K562 (cell line): ENCODE measurements at regions not wholly inside any gene's neighbourhood (a gene's known extent, or its start where the extent isn't known, plus 50 kb on each side); places are given as distances from the start of the nearest gene placed in this dataset.
"Not testable (repeated sequence)": the region's sequence is repeated elsewhere in the genome, so short reads cannot be mapped to it uniquely, and the experiment has no call there.

Source experiments
- ATAC-seq: fragments of 200-7000 bp; cut with Tn5 transposase; 3 replicates; pipeline ENCODE4 v1.9.1; 2020; ENCODE audit warnings: moderate library complexity
- BruUV-seq: library from RNA; stranded (reverse); fragments of 400-500 nt; replicated peaks from 2 replicates; lab custom pipeline; 2021; lab: Mats Ljungman, UMichigan
- CTCF ChIA-PET: fragments of 300-600 bp; formaldehyde crosslinking; extraction: SDS; loops from one replicate; lab custom pipeline; 2021; ENCODE audit warnings: low intra/inter-chr PET ratio; lab: Yijun Ruan, JAX
- POLR2A ChIA-PET: fragments of 300-600, 350-650 bp; sonication (Branson Sonifier 250); formaldehyde crosslinking; extraction: SDS; loops from one replicate; lab custom pipeline; 2021; ENCODE audit warnings: antibody characterized with exemption, inconsistent platforms; lab: Yijun Ruan, JAX
- DNase-seq, 4 experiments: peaks; one replicate each; pipeline versions ENCODE4 v3.0.0 to v3.0.0-alpha.2; 2011 to 2018; ENCODE audit warnings: low spot score in 3 of 4, mixed read lengths in 3 of 4; ENCODE audit errors: extremely low read depth in 1 of 4
- FAIRE-seq: peaks from 2 replicates; lab custom pipeline; 2011; peaks lifted over from hg19 to GRCh38; lab: Jason Lieb, UNC
- H2AFZ ChIP-seq: 2 replicates; pipeline ENCODE4 v1.6.0; 2011; ENCODE audit warnings: low read depth, low read length, control low read depth, inconsistent platforms
- H3K27ac ChIP-seq: fragments of 200-600 bp; 3 replicates; pipeline ENCODE4 v1.8.0; 2011; ENCODE audit warnings: low read depth, mild to moderate bottlenecking, control low read depth, inconsistent platforms, low read length, moderate library complexity, mixed read lengths; ENCODE audit errors: extremely low read depth
- H3K27me3 ChIP-seq, 2 experiments: fragments of 300-600 bp in 1 of 2; 2 replicates in 1 of 2; 3 replicates in 1 of 2; pipeline versions ENCODE4 v1.6.0 to v1.8.0; 2011; ENCODE audit warnings: inconsistent platforms in 2 of 2, low read length in 2 of 2, mild to moderate bottlenecking in 1 of 2, mixed read lengths in 1 of 2, moderate library complexity in 1 of 2; ENCODE audit not compliant: control insufficient read depth in 2 of 2, insufficient read depth in 2 of 2
- H3K36me3 ChIP-seq: fragments of 300-600 bp; 3 replicates; pipeline ENCODE4 v1.8.0; 2011; ENCODE audit warnings: mild to moderate bottlenecking, low read length, inconsistent platforms; ENCODE audit not compliant: control insufficient read depth, insufficient read depth
- H3K4me1 ChIP-seq, 2 experiments: fragments of 200-600 bp in 1 of 2; replicated peaks in 1 of 2; 2 replicates in 1 of 2; 3 replicates in 1 of 2; pipeline versions ENCODE4 v1.5.1 to v1.8.0; 2011; ENCODE audit warnings: inconsistent platforms in 2 of 2, low read length in 2 of 2, mild to moderate bottlenecking in 1 of 2, mixed read lengths in 1 of 2, moderate library complexity in 1 of 2; ENCODE audit not compliant: control insufficient read depth in 2 of 2, insufficient read depth in 2 of 2
- H3K4me2 ChIP-seq: 2 replicates; pipeline ENCODE4 v1.6.1; 2011; ENCODE audit warnings: low read length, control low read depth, inconsistent platforms, mixed read lengths; ENCODE audit not compliant: insufficient read depth
- H3K4me3 ChIP-seq: fragments of 200-600 bp; sonication (generic), shearing (Covaris generic); 2 replicates; pipeline ENCODE4 v1.5.1; 2016; ENCODE audit warnings: control low read depth, inconsistent platforms
- H3K79me2 ChIP-seq: fragments of 200-600 bp; 3 replicates; pipeline ENCODE4 v1.8.0; 2011; ENCODE audit warnings: low read length, inconsistent platforms; ENCODE audit not compliant: control insufficient read depth, insufficient read depth
- H3K9ac ChIP-seq, 2 experiments: 2 replicates each; pipeline versions ENCODE4 v1.6.0 to v1.6.1; 2011; ENCODE audit warnings: low read depth in 2 of 2, low read length in 2 of 2, control low read depth in 1 of 2, inconsistent platforms in 1 of 2, mild to moderate bottlenecking in 1 of 2, mixed read lengths in 1 of 2; ENCODE audit not compliant: insufficient read depth in 1 of 2
- H3K9me1 ChIP-seq: one replicate; pipeline ENCODE4 v1.6.0; 2011; ENCODE audit warnings: inconsistent platforms, mild to moderate bottlenecking, low read length, moderate library complexity; ENCODE audit not compliant: control insufficient read depth, insufficient read depth
- H3K9me3 ChIP-seq: replicated peaks from 2 replicates; pipeline ENCODE4 v1.5.1; 2011; ENCODE audit warnings: low read depth, low read length, inconsistent platforms; ENCODE audit not compliant: control insufficient read depth, insufficient read depth
- H4K20me1 ChIP-seq: replicated peaks from 2 replicates; pipeline ENCODE4 v1.6.1; 2011; ENCODE audit warnings: low read length, inconsistent platforms, mixed read lengths; ENCODE audit not compliant: control insufficient read depth, insufficient read depth
- WGBS: fragments of 100-300 bp; shearing (Covaris generic); methylation state at CpG from one replicate; pipeline ENCODE4 v1.1.6; 2016; ENCODE audit warnings: low coverage, mixed read lengths; ENCODE audit not compliant: insufficient coverage; ENCODE audit errors: missing lambda C conversion rate; 5-methylcytosine and 5-hydroxymethylcytosine counted together
- in situ Hi-C: fragments of 300-500 bp; cut with MboI; formaldehyde crosslinking; loops from 4 replicates; pipeline ENCODE4 v1.15.0; 2018; ENCODE audit warnings: inconsistent platforms, mixed read lengths
- intact Hi-C: fragments of 100-400 bp; cut with micrococcal nuclease; formaldehyde crosslinking; loops from 2 replicates; pipeline ENCODE4 v1.14.2; 2022
- TF ChIP-seq, protein P1 (sequence below): fragments of 200-800 bp; sonication (Bioruptor generic); IDR thresholded peaks from 2 replicates; pipeline ENCODE4 v1.6.1; 2016; ENCODE audit warnings: missing genetic modification characterization, missing compliant biosample characterization

- TF ChIP-seq, protein P1, sequence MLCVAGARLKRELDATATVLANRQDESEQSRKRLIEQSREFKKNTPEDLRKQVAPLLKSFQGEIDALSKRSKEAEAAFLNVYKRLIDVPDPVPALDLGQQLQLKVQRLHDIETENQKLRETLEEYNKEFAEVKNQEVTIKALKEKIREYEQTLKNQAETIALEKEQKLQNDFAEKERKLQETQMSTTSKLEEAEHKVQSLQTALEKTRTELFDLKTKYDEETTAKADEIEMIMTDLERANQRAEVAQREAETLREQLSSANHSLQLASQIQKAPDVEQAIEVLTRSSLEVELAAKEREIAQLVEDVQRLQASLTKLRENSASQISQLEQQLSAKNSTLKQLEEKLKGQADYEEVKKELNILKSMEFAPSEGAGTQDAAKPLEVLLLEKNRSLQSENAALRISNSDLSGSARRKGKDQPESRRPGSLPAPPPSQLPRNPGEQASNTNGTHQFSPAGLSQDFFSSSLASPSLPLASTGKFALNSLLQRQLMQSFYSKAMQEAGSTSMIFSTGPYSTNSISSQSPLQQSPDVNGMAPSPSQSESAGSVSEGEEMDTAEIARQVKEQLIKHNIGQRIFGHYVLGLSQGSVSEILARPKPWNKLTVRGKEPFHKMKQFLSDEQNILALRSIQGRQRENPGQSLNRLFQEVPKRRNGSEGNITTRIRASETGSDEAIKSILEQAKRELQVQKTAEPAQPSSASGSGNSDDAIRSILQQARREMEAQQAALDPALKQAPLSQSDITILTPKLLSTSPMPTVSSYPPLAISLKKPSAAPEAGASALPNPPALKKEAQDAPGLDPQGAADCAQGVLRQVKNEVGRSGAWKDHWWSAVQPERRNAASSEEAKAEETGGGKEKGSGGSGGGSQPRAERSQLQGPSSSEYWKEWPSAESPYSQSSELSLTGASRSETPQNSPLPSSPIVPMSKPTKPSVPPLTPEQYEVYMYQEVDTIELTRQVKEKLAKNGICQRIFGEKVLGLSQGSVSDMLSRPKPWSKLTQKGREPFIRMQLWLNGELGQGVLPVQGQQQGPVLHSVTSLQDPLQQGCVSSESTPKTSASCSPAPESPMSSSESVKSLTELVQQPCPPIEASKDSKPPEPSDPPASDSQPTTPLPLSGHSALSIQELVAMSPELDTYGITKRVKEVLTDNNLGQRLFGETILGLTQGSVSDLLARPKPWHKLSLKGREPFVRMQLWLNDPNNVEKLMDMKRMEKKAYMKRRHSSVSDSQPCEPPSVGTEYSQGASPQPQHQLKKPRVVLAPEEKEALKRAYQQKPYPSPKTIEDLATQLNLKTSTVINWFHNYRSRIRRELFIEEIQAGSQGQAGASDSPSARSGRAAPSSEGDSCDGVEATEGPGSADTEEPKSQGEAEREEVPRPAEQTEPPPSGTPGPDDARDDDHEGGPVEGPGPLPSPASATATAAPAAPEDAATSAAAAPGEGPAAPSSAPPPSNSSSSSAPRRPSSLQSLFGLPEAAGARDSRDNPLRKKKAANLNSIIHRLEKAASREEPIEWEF = no peak
- TF ChIP-seq, all 486 proteins: peak for 0
These were observed 54.6 kb downstream of the DKK1 start (continued) for GRCh38 chr10:52368725-52369124.

DNA sequence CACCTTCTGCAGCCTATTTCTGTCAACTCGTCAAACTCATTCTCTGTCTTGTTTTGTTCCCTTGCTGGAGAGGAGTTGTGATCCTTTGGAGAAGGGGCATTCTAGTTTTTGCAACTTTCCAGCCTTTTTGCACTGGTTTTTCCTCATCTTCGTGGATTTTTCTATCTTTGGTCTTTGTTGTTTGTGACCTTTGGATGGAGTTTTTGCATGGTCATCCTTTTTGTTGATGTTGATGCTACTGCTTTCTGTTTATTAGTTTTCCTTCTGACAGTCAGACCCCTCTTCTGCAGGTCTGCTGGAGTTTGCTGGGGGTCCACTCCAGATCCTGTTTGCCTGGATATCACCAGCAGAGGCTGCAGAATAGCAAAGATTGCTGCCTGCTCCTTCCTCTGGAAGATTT, 60.1 kb downstream of the DKK1 start:
- H4K20me1 ChIP-seq, H3K9me3 ChIP-seq, H3K4me1 ChIP-seq, intact Hi-C loops, CTCF ChIA-PET, H3K79me2 ChIP-seq, H3K9ac ChIP-seq, H3K27ac ChIP-seq, in situ Hi-C loops, FAIRE-seq, H3K4me3 ChIP-seq, DNase-seq, H2AFZ ChIP-seq, ATAC-seq, POLR2A ChIA-PET, H3K9me1 ChIP-seq, H3K4me2 ChIP-seq, H3K36me3 ChIP-seq, H3K27me3 ChIP-seq, BruUV-seq: not testable (repeated sequence)
- 0% methylated on average over 2 of the region's 2 CpGs for WGBS
